PC-9 (cell line): ENCODE measurements at regions not wholly inside any gene's neighbourhood (a gene's known extent, or its start where the extent isn't known, plus 50 kb on each side); places are given as distances from the start of the nearest gene placed in this dataset.

Experiments used
- EZH2 ChIP-seq: fragments of 200-600 bp; sonication (generic); IDR thresholded peaks from 2 replicates; pipeline ENCODE4 v1.8.0; 2017; ENCODE audit warnings: antibody characterized with exemption, low read depth
- TF ChIP-seq, protein P1 (sequence below): fragments of 200-600 bp; sonication (generic); conservative IDR thresholded peaks from 2 replicates; pipeline ENCODE4 v1.6.1; 2017; ENCODE audit warnings: mixed run types, antibody characterized with exemption, mild to moderate bottlenecking, moderate library complexity

GRCh38 chr3:104555728-104556127, 811.0 kb upstream of the ALCAM start:
- TF ChIP-seq EZH2, result no peak
- TF ChIP-seq, protein P1, sequence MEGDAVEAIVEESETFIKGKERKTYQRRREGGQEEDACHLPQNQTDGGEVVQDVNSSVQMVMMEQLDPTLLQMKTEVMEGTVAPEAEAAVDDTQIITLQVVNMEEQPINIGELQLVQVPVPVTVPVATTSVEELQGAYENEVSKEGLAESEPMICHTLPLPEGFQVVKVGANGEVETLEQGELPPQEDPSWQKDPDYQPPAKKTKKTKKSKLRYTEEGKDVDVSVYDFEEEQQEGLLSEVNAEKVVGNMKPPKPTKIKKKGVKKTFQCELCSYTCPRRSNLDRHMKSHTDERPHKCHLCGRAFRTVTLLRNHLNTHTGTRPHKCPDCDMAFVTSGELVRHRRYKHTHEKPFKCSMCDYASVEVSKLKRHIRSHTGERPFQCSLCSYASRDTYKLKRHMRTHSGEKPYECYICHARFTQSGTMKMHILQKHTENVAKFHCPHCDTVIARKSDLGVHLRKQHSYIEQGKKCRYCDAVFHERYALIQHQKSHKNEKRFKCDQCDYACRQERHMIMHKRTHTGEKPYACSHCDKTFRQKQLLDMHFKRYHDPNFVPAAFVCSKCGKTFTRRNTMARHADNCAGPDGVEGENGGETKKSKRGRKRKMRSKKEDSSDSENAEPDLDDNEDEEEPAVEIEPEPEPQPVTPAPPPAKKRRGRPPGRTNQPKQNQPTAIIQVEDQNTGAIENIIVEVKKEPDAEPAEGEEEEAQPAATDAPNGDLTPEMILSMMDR, result no peak
